A673 (cell line): ENCODE measurements at regions not wholly inside any gene's neighbourhood (a gene's known extent, or its start where the extent isn't known, plus 50 kb on each side); places are given as distances from the start of the nearest gene placed in this dataset.

Source experiments
- BruUV-seq: library from RNA; stranded (reverse); fragments of 400-500 nt; replicated peaks from 2 replicates; lab custom pipeline; 2021; lab: Mats Ljungman, UMichigan
- CTCF ChIA-PET: fragments of 300-600 bp; sonication (Branson Sonifier 250); formaldehyde crosslinking; loops from one replicate; lab custom pipeline; 2022; ENCODE audit warnings: antibody characterized with exemption; lab: Charles Lee
- POLR2A ChIA-PET: fragments of 300-600 bp; sonication (Branson Sonifier 250); formaldehyde crosslinking; loops from one replicate; lab custom pipeline; 2022; ENCODE audit warnings: antibody characterized with exemption; ENCODE audit not compliant: low non-redundant PET; lab: Charles Lee
- DNase-seq: peaks from one replicate; pipeline ENCODE4 v3.0.0-alpha.2; 2015; ENCODE audit warnings: low spot score
- H3K27ac ChIP-seq: fragments of 200-600 bp; sonication (generic); 2 replicates; pipeline ENCODE4 v1.5.1; 2016; ENCODE audit warnings: mixed run types, low read depth, mild to moderate bottlenecking, mixed read lengths, antibody characterized with exemption, low read length; ENCODE audit not compliant: poor library complexity, severe bottlenecking
- H3K27me3 ChIP-seq: fragments of 200-600 bp; sonication (generic); replicated peaks from 2 replicates; pipeline ENCODE4 v1.6.1; 2017; ENCODE audit warnings: mixed run types, low read depth, mild to moderate bottlenecking, mixed read lengths, antibody characterized with exemption, low read length; ENCODE audit not compliant: insufficient read depth, poor library complexity
- H3K36me3 ChIP-seq: fragments of 200-600 bp; sonication (generic); 2 replicates; pipeline ENCODE4 v1.6.1; 2016; ENCODE audit warnings: mixed run types, mild to moderate bottlenecking, mixed read lengths, antibody characterized with exemption, low read length; ENCODE audit not compliant: insufficient read depth, poor library complexity, severe bottlenecking
- H3K4me1 ChIP-seq: fragments of 200-600 bp; sonication (generic); 2 replicates; pipeline ENCODE4 v1.6.1; 2017; ENCODE audit warnings: mixed run types, mild to moderate bottlenecking, mixed read lengths, antibody characterized with exemption, low read length; ENCODE audit not compliant: insufficient read depth, poor library complexity, severe bottlenecking
- H3K4me3 ChIP-seq: fragments of 200-600 bp; sonication (generic); 2 replicates; pipeline ENCODE4 v1.5.1; 2016; ENCODE audit warnings: low read depth, mixed run types, mild to moderate bottlenecking, mixed read lengths, low read length; ENCODE audit not compliant: poor library complexity, severe bottlenecking
- H3K9me3 ChIP-seq: fragments of 200-600 bp; sonication (generic); 2 replicates; pipeline ENCODE4 v1.6.1; 2016; ENCODE audit warnings: mixed run types, low read depth, mild to moderate bottlenecking, mixed read lengths, antibody characterized with exemption, low read length; ENCODE audit not compliant: poor library complexity, severe bottlenecking
- CTCF ChIP-seq: fragments of 300-800, 200-600 bp; sonication (generic); conservative IDR thresholded peaks from 2 replicates; pipeline ENCODE4 v1.5.1; 2017; ENCODE audit warnings: low read depth, mild to moderate bottlenecking, antibody characterized with exemption, low read length, moderate library complexity, mixed read lengths
- EZH2 ChIP-seq: fragments of 200-600 bp; sonication (generic); IDR thresholded peaks from 2 replicates; pipeline ENCODE4 v1.6.1; 2017; ENCODE audit warnings: borderline replicate concordance, low read depth, mild to moderate bottlenecking, mixed read lengths, antibody characterized with exemption, low read length; ENCODE audit not compliant: poor library complexity, severe bottlenecking
- intact Hi-C: fragments of 100-400 bp; cut with micrococcal nuclease; formaldehyde crosslinking; loops from one replicate; pipeline ENCODE4 v1.10.0; 2022; ENCODE audit not compliant: unreplicated experiment

- H3K4me3 ChIP-seq, result no peak overlapping the region
- BruUV-seq, result no TSS peak
- TF ChIP-seq CTCF (no peak), EZH2 (no peak)
- H3K36me3 ChIP-seq, result no peaks in the 10 kb centered on the region
- ChIA-PET POLR2A (interaction anchor here (0.5 kb wide), 1 partner anchor 512 kb away, joined by 19 read pairs; no protein-coding TSS in a partner anchor), CTCF (no interaction called here)
- no peaks in the 10 kb centered on the region for H3K27me3 ChIP-seq
- no peaks in the 10 kb centered on the region for H3K4me1 ChIP-seq
- DNase-seq, result no peak
- intact Hi-C loops, result no loop called here
- H3K9me3 ChIP-seq, result no peaks in the 10 kb centered on the region
- no peak overlapping the region for H3K27ac ChIP-seq
Observed at GRCh38 chr14:29168149-29168548, 401.6 kb downstream of the FOXG1 start.

- ChIA-PET POLR2A (no interaction called here), CTCF (no interaction called here)
- Histone ChIP-seq H3K9me3 (no peaks in the 10 kb centered on the region), H3K4me1 (no peaks in the 10 kb centered on the region), H3K4me3 (no peak overlapping the region), H3K27ac (no peak overlapping the region), H3K27me3 (no peaks in the 10 kb centered on the region), H3K36me3 (no peaks in the 10 kb centered on the region)
- intact Hi-C loops, result no loop called here
- TF ChIP-seq EZH2, result no peak
- TF ChIP-seq CTCF, result no peak
- no peak for DNase-seq
- no TSS peak for BruUV-seq
Observed at GRCh38 chr14:29169408-29169807, 402.8 kb downstream of the FOXG1 start.

GRCh38 chr14:29175706-29176105, 409.1 kb downstream of the FOXG1 start:
- ChIA-PET CTCF (no interaction called here), POLR2A (no interaction called here)
- TF ChIP-seq EZH2 (no peak), CTCF (no peak)
- BruUV-seq, result no TSS peak
- Histone ChIP-seq H3K4me3 (no peak overlapping the region), H3K4me1 (no peaks in the 10 kb centered on the region), H3K27me3 (peaks cover 11% of the 10 kb centered on the region), H3K9me3 (no peaks in the 10 kb centered on the region), H3K36me3 (no peaks in the 10 kb centered on the region), H3K27ac (no peak overlapping the region)
- no peak for DNase-seq
- intact Hi-C loops, result no loop called here
